ENCODE measurements at regions not wholly inside any gene's neighbourhood (a gene's known extent, or its start where the extent isn't known, plus 50 kb on each side); places are given as distances from the start of the nearest gene placed in this dataset.

DNA sequence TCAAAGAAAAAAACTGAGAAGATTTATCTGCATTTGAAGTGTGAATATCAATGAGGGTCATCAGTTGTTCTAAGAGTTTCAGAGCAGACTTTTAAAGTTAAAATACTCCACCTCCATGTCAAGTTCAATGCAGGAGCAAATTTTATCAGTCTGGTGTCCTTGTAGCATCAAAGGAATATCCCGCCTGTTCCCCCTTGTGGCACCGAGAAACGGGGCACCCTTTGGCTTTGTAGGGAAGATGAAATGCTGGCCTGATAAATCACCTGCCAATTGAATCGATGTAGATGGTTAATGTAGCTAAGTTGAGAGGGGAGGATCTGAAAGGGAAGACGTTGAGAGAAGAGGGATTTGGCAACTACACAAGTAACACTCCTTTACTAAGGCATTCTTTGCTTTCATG lies 714.5 kb downstream of the EFNA5 start:
- no peak overlapping the region for H3K27ac ChIP-seq (ENCODE audit: low read length)
- Mint-ChIP-seq H3K4me3 (no peak overlapping the region), H3K27me3 (ENCODE audit: low read depth in 2 of 2) (peaks cover 0 to 30% of the 10 kb centered on the region in 2 donors), H3K27ac (no peak overlapping the region), H3K36me3 (no peaks in the 10 kb centered on the region), H3K9me3 (peaks cover 0 to 2% of the 10 kb centered on the region in 2 donors), H3K4me1 (no peaks in the 10 kb centered on the region)
- H3K27me3 ChIP-seq (ENCODE audit: control insufficient read depth, insufficient read depth, low read length) = no peaks in the 10 kb centered on the region
- H3K9me3 ChIP-seq (ENCODE audit: control insufficient read depth, insufficient read depth, low read length) = no peaks in the 10 kb centered on the region
- no peak overlapping the region for H3K4me3 ChIP-seq (ENCODE audit: low read length)
- H3K4me1 ChIP-seq (ENCODE audit: control insufficient read depth, insufficient read depth, low read length) = no peaks in the 10 kb centered on the region
- no peak for TF ChIP-seq CTCF (IDR thresholded peaks at IDR 0.05)
- intact Hi-C loops (cut with micrococcal nuclease) = no loop called here
- 83% methylated on average over 4 of the region's 5 CpGs for WGBS (ENCODE audit: insufficient coverage)
- no peaks in the 10 kb centered on the region for H3K36me3 ChIP-seq (ENCODE audit: control insufficient read depth, insufficient read depth, low read length)
- no peak for ATAC-seq
- DNase-seq = no peak

GRCh38 chr5:106940986-106941385 lies 729.8 kb downstream of the EFNA5 start:
- Histone ChIP-seq H3K4me1 (ENCODE audit: control insufficient read depth, insufficient read depth, low read length) (no peaks in the 10 kb centered on the region), H3K9me3 (ENCODE audit: control insufficient read depth, insufficient read depth, low read length) (no peaks in the 10 kb centered on the region), H3K27ac (ENCODE audit: low read length) (no peak overlapping the region), H3K36me3 (ENCODE audit: control insufficient read depth, insufficient read depth, low read length) (no peaks in the 10 kb centered on the region), H3K4me3 (ENCODE audit: low read length) (no peak overlapping the region), H3K27me3 (ENCODE audit: control insufficient read depth, insufficient read depth, low read length) (no peaks in the 10 kb centered on the region)
- no peaks in the 10 kb centered on the region for H3K4me1 Mint-ChIP-seq
- H3K36me3 Mint-ChIP-seq = no peaks in the 10 kb centered on the region
- intact Hi-C loops (cut with micrococcal nuclease) = no loop called here
- DNase-seq = no peak
- H3K27ac Mint-ChIP-seq = no peak overlapping the region
- peaks cover 2% of the 10 kb centered on the region in 2 donors for H3K9me3 Mint-ChIP-seq
- WGBS (ENCODE audit: insufficient coverage) = 94% methylated on average over 3 of the region's 3 CpGs
- TF ChIP-seq CTCF (IDR thresholded peaks at IDR 0.05) = no peak
- H3K4me3 Mint-ChIP-seq = no peak overlapping the region
- peaks cover 10 to 18% of the 10 kb centered on the region in 2 donors for H3K27me3 Mint-ChIP-seq (ENCODE audit: low read depth in 2 of 2)
- ATAC-seq = no peak

DNA sequence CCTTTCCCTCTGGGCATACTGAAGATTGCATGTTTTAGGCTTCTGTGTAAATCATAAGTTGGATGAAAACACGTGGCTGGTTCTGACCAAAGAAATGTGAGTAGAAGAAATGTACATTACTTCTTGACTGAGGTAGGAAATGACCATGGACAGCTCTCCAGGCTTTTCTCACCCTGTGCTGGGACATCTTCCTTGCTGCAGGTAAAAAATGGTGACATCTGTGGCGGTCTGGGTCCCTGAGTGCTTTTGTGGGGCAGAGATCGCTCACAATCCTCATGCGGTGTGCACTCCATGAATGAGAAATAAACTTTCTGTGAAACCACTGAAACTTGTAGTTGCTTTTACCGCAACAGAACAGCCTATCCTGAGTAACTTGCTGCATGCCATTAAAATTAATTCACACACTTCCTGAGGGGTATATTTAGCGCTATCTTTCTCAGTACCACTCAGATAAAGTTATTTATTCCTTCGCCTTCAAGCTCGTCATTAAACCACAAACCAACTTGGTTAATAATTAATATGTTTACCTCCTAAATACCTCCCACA lies 730.4 kb downstream of the EFNA5 start:
- H3K9me3 ChIP-seq (ENCODE audit: control insufficient read depth, insufficient read depth, low read length) = no peaks in the 10 kb centered on the region
- no peaks in the 10 kb centered on the region for H3K36me3 ChIP-seq (ENCODE audit: control insufficient read depth, insufficient read depth, low read length)
- H3K36me3 Mint-ChIP-seq = no peaks in the 10 kb centered on the region
- no peak overlapping the region for H3K27ac Mint-ChIP-seq
- no peaks in the 10 kb centered on the region for H3K27me3 ChIP-seq (ENCODE audit: control insufficient read depth, insufficient read depth, low read length)
- DNase-seq (no peak), ATAC-seq (no peak)
- H3K4me3 ChIP-seq (ENCODE audit: low read length) = no peak overlapping the region
- TF ChIP-seq CTCF (IDR thresholded peaks at IDR 0.05) = no peak
- no peak overlapping the region for H3K27ac ChIP-seq (ENCODE audit: low read length)
- no peaks in the 10 kb centered on the region for H3K4me1 ChIP-seq (ENCODE audit: control insufficient read depth, insufficient read depth, low read length)
- peaks cover 9 to 16% of the 10 kb centered on the region in 2 donors for H3K27me3 Mint-ChIP-seq (ENCODE audit: low read depth in 2 of 2)
- H3K9me3 Mint-ChIP-seq = peaks cover 2% of the 10 kb centered on the region in 2 donors
- H3K4me1 Mint-ChIP-seq = no peaks in the 10 kb centered on the region
- intact Hi-C loops (cut with micrococcal nuclease) = no loop called here
- 93% methylated on average over 8 of the region's 8 CpGs for WGBS (ENCODE audit: insufficient coverage)
- no peak overlapping the region for H3K4me3 Mint-ChIP-seq

GRCh38 chr5:106923409-106923808 lies 747.3 kb downstream of the EFNA5 start:
- H3K4me1 ChIP-seq (ENCODE audit: control insufficient read depth, insufficient read depth, low read length) = no peaks in the 10 kb centered on the region
- H3K4me1 Mint-ChIP-seq = no peaks in the 10 kb centered on the region

More at GRCh38 chr5:106923409-106923808, 747.3 kb downstream of the EFNA5 start:
- peaks cover 0 to 5% of the 10 kb centered on the region in 2 donors for H3K9me3 Mint-ChIP-seq
- WGBS (ENCODE audit: insufficient coverage) = no CpG with 5 or more reads among the region's 1 CpG
- TF ChIP-seq CTCF (IDR thresholded peaks at IDR 0.05) = no peak
- H3K9me3 ChIP-seq (ENCODE audit: control insufficient read depth, insufficient read depth, low read length) = no peaks in the 10 kb centered on the region
- no peak overlapping the region for H3K4me3 ChIP-seq (ENCODE audit: low read length)
- H3K4me3 Mint-ChIP-seq = no peak overlapping the region
- no peak overlapping the region for H3K27ac ChIP-seq (ENCODE audit: low read length)
- H3K36me3 ChIP-seq (ENCODE audit: control insufficient read depth, insufficient read depth, low read length) = no peaks in the 10 kb centered on the region
- DNase-seq = no peak
- ATAC-seq = no peak
- intact Hi-C loops (cut with micrococcal nuclease) = no loop called here
- no peaks in the 10 kb centered on the region for H3K27me3 ChIP-seq (ENCODE audit: control insufficient read depth, insufficient read depth, low read length)
- H3K27ac Mint-ChIP-seq = no peak overlapping the region
- H3K27me3 Mint-ChIP-seq (ENCODE audit: low read depth in 2 of 2) = peaks cover 4 to 13% of the 10 kb centered on the region in 2 donors
- no peaks in the 10 kb centered on the region for H3K36me3 Mint-ChIP-seq

Measured in natural killer cell (primary cell).